Thyroid gland (tissue), 4 donors: ENCODE measurements at regions not wholly inside any gene's neighbourhood (a gene's known extent, or its start where the extent isn't known, plus 50 kb on each side); places are given as distances from the start of the nearest gene placed in this dataset.

Experiments used
- POLR2A ChIP-seq, 2 donors: fragments of 450-650 bp; IDR thresholded peaks; one replicate each; pipeline ENCODE4 v1.6.1; 2017; ENCODE audit warnings: antibody characterized with exemption in 2 of 2, mild to moderate bottlenecking in 2 of 2, moderate library complexity in 1 of 2
- TF ChIP-seq, protein P1 (sequence below), 6 experiments: fragments of 200-600 bp in 3 of 6; fragments of 450-650 bp in 3 of 6; sonication (generic) in 3 of 6; IDR thresholded peaks; one replicate each; pipeline ENCODE4 v1.5.1; 2016 to 2019; ENCODE audit warnings: antibody characterized with exemption in 6 of 6, mild to moderate bottlenecking in 2 of 6, inconsistent platforms in 1 of 6, moderate library complexity in 1 of 6

- TF ChIP-seq POLR2A (IDR thresholded peaks at IDR 0.05) = no peak
- TF ChIP-seq, protein P1, sequence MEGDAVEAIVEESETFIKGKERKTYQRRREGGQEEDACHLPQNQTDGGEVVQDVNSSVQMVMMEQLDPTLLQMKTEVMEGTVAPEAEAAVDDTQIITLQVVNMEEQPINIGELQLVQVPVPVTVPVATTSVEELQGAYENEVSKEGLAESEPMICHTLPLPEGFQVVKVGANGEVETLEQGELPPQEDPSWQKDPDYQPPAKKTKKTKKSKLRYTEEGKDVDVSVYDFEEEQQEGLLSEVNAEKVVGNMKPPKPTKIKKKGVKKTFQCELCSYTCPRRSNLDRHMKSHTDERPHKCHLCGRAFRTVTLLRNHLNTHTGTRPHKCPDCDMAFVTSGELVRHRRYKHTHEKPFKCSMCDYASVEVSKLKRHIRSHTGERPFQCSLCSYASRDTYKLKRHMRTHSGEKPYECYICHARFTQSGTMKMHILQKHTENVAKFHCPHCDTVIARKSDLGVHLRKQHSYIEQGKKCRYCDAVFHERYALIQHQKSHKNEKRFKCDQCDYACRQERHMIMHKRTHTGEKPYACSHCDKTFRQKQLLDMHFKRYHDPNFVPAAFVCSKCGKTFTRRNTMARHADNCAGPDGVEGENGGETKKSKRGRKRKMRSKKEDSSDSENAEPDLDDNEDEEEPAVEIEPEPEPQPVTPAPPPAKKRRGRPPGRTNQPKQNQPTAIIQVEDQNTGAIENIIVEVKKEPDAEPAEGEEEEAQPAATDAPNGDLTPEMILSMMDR (IDR thresholded peaks at IDR 0.05) = no peak
Measured at GRCh38 chr4:27215220-27215826, 354.7 kb downstream of the STIM2 start.
